Epithelial cell of esophagus (primary cell): ENCODE measurements at regions not wholly inside any gene's neighbourhood (a gene's known extent, or its start where the extent isn't known, plus 50 kb on each side); places are given as distances from the start of the nearest gene placed in this dataset.

Source experiments
- DNase-seq: peaks from one replicate; pipeline ENCODE4 v3.0.0; 2010; ENCODE audit warnings: low read depth
- H3K4me3 ChIP-seq: 2 replicates; pipeline ENCODE4 v1.5.1; 2011; ENCODE audit warnings: mild to moderate bottlenecking, low read length, control low read depth
- TF ChIP-seq, protein P1 (sequence below): IDR thresholded peaks from 2 replicates; pipeline ENCODE4 v1.5.1; 2011; ENCODE audit warnings: low read depth, mild to moderate bottlenecking, low read length, control low read depth, inconsistent platforms; ENCODE audit not compliant: insufficient read depth; ENCODE audit errors: missing control alignments

DNA sequence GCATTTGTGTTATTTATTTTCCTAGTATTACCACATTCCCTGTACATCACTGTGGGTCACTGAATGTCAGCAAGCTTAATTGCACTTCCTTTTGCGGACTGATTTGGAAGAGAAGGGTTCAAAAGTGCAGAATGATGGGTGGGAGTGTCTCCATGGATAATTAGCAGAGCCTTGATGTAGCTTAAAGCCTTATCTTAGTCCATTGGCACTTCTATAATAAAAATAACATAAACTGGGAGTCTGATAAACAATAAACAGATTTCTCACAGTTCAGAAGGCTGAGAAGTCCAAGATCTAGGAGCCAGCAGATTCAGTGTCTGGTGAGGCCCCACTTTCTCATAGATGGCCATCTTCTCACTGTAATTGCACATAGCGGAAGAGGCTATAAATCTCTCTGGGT is 501.1 kb upstream of the POU3F2 start:
- no peak overlapping the region for H3K4me3 ChIP-seq
- TF ChIP-seq, protein P1, sequence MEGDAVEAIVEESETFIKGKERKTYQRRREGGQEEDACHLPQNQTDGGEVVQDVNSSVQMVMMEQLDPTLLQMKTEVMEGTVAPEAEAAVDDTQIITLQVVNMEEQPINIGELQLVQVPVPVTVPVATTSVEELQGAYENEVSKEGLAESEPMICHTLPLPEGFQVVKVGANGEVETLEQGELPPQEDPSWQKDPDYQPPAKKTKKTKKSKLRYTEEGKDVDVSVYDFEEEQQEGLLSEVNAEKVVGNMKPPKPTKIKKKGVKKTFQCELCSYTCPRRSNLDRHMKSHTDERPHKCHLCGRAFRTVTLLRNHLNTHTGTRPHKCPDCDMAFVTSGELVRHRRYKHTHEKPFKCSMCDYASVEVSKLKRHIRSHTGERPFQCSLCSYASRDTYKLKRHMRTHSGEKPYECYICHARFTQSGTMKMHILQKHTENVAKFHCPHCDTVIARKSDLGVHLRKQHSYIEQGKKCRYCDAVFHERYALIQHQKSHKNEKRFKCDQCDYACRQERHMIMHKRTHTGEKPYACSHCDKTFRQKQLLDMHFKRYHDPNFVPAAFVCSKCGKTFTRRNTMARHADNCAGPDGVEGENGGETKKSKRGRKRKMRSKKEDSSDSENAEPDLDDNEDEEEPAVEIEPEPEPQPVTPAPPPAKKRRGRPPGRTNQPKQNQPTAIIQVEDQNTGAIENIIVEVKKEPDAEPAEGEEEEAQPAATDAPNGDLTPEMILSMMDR: no peak
- DNase-seq: no peak

DNA sequence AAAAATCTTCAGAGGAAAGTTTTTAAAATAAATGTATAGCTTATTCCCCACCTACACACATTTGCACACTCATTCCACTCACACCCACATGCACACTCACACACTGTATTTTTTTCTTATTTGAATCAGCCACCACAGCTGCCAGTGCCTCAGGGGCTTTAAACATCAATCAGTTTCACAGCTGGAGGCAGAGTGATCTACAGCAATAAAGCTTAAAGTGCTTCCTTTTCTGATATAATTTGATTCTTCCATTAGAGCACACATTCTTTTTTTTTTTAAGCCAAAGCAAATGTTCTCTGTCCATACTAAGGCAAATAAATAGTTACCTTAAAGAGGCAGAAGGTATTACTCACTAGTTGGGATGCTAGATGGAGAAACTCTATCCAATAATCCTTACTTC is 498.8 kb upstream of the POU3F2 start:
- DNase-seq: no peak
- TF ChIP-seq, protein P1: no peak
- H3K4me3 ChIP-seq: no peak overlapping the region

DNA sequence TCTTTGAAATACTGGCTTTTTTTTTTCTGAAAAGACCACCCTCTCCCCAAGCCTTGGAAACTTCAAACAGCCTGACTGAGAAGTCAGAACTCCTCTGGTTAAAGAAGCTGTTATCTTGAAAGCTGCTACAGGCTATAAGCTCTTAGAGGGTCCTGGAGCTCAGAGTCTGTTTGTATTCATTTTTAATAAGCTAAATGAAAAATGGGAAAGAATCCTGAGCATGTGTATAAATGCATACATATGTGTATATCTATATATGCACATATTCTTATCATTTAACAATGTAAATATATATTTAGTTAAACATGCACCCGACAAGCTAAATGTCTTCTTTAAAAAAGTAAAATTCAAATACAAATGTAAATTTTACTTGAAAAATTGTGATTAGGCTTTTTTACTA is 494.9 kb upstream of the POU3F2 start:
- DNase-seq: no peak
- TF ChIP-seq, protein P1: no peak
- H3K4me3 ChIP-seq: no peak overlapping the region

DNA sequence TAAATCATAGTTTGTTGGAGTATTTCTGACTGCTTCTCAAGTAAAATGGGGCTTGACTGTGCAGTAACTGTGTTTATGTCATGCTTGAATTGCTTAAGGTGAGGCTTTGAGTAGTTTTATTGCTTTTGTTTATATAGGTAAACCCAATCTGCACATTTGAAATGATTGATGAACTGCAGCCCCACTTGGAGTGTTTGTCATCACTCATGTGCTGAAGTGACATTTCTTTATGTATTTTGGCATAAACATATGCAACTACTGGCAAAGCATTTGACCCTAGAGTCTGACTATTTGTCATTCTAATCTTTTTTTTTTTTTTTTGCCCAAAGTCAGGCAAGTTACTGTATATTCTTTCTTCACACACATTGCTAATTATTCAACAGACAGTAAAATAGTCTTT is 491.4 kb upstream of the POU3F2 start:
- TF ChIP-seq, protein P1: no peak
- no peak overlapping the region for H3K4me3 ChIP-seq
- no peak for DNase-seq

DNA sequence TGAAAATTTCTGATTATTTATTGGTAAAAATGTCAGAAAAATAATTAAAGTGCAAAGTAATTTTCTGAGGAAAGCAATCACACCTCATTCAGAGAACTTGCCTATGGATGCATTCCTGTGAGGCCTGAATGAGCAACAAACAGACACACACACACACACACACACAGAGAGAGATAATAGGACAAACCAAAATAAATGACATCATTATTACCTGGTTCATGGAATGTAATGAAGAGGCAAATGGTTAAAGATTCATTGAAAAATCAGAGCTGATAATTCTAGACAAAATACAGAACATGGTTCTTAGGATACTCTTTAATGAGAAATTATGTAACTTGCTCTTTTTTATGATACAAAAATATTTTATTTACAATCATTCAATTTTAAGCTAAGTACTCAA is 490.6 kb upstream of the POU3F2 start:
- H3K4me3 ChIP-seq: no peak overlapping the region
- TF ChIP-seq, protein P1: no peak
- DNase-seq: no peak

DNA sequence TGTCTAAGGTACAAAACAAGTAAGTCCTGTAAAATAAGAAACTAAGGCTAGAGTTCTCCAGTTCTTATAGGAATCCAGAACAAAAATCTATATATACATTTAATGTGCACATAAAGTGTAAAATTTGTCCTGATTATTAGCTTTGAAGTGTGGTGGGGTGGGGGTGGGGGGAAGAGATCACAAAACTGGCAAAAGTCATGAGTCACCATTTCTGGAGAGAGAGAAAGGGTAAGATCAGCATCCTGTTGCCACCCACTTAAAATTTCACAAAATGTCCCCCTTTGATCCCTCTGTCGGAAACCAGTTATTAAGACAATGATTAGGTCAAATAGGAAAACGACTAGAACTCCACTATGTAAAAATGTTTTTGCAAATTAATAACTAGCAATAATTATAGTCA is 482.0 kb upstream of the POU3F2 start:
- TF ChIP-seq, protein P1: no peak
- DNase-seq: no peak
- no peak overlapping the region for H3K4me3 ChIP-seq

DNA sequence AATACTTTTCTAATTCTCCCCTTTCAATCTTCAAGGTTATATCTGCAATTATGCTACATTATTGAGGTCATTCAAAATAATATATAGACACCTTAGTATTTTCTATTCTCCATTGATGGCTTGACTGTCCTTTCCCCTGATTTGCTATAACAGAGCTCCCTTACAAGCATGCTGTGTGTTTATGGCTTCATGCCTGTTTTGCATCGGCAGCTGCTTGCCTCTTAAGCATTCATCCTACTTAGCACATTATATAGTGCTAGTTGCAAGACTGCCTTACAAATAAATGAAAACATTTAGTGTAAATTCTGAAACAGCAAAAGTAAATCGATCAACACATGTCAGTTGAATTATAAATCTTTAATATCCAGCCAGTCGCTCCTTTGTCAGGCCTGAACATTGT is 476.2 kb upstream of the POU3F2 start:
- no peak for DNase-seq
- H3K4me3 ChIP-seq: no peak overlapping the region
- TF ChIP-seq, protein P1: no peak
